ENCODE measurements at regions not wholly inside any gene's neighbourhood (a gene's known extent, or its start where the extent isn't known, plus 50 kb on each side); places are given as distances from the start of the nearest gene placed in this dataset.

- Histone ChIP-seq H3K9me3 (ENCODE audit: control insufficient read depth in 5 of 5, low read length in 5 of 5) (no peaks in the 10 kb centered on the region), H3K4me3 (ENCODE audit: low read depth in 1 of 5, low read length in 5 of 5) (no peak overlapping the region), H3K4me1 (ENCODE audit: control insufficient read depth in 5 of 5, insufficient read depth in 5 of 5, low read length in 5 of 5) (no peaks in the 10 kb centered on the region), H3K9ac (ENCODE audit: low read length in 5 of 5) (no peak overlapping the region), H3K27me3 (ENCODE audit: control insufficient read depth in 5 of 5, insufficient read depth in 4 of 5, low read length in 5 of 5) (no peaks in the 10 kb centered on the region), H3K27ac (ENCODE audit: low read depth, low read length) (no peak overlapping the region), H3K36me3 (ENCODE audit: control insufficient read depth in 5 of 5, insufficient read depth in 5 of 5, low read length in 5 of 5) (no peaks in the 10 kb centered on the region)
Observed at GRCh38 chr1:221921936-221922335, 180.0 kb upstream of the DUSP10 start.

GRCh38 chr1:221919743-221920142 lies 177.9 kb upstream of the DUSP10 start:
- no peaks in the 10 kb centered on the region for H3K36me3 ChIP-seq (ENCODE audit: control insufficient read depth in 5 of 5, insufficient read depth in 5 of 5, low read length in 5 of 5)
- no peaks in the 10 kb centered on the region for H3K9me3 ChIP-seq (ENCODE audit: control insufficient read depth in 5 of 5, low read length in 5 of 5)
- no peak overlapping the region for H3K9ac ChIP-seq (ENCODE audit: low read length in 5 of 5)
- no peak overlapping the region for H3K4me3 ChIP-seq (ENCODE audit: low read depth in 1 of 5, low read length in 5 of 5)
- H3K4me1 ChIP-seq (ENCODE audit: control insufficient read depth in 5 of 5, insufficient read depth in 5 of 5, low read length in 5 of 5) = no peaks in the 10 kb centered on the region
- no peak overlapping the region for H3K27ac ChIP-seq (ENCODE audit: low read depth, low read length)
- H3K27me3 ChIP-seq (ENCODE audit: control insufficient read depth in 5 of 5, insufficient read depth in 4 of 5, low read length in 5 of 5) = no peaks in the 10 kb centered on the region

DNA sequence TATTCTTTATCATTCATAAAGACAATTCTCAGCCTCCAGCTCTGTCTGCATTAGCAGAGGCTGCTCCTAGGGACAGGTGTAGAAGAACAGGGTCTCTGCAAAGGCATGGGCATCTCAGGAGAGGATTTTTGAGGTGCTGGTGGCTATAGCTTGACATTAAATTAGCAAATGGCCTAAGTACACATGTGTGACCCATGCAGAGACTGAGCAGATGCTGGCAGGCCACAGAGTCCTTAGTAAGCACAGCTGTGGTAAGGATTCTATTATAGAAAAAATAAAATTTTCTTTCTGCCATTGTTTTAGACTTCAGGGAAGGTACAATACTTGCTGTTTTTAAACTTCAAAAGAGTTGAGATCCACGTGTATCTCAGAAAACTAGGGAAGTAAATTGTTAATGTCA lies 177.5 kb upstream of the DUSP10 start:
- H3K4me1 ChIP-seq (ENCODE audit: control insufficient read depth in 5 of 5, insufficient read depth in 5 of 5, low read length in 5 of 5) = no peaks in the 10 kb centered on the region
- H3K9me3 ChIP-seq (ENCODE audit: control insufficient read depth in 5 of 5, low read length in 5 of 5) = no peaks in the 10 kb centered on the region
- H3K9ac ChIP-seq (ENCODE audit: low read length in 5 of 5) = no peak overlapping the region
- H3K4me3 ChIP-seq (ENCODE audit: low read depth in 1 of 5, low read length in 5 of 5) = no peak overlapping the region
- no peaks in the 10 kb centered on the region for H3K36me3 ChIP-seq (ENCODE audit: control insufficient read depth in 5 of 5, insufficient read depth in 5 of 5, low read length in 5 of 5)
- H3K27ac ChIP-seq (ENCODE audit: low read depth, low read length) = no peak overlapping the region
- no peaks in the 10 kb centered on the region for H3K27me3 ChIP-seq (ENCODE audit: control insufficient read depth in 5 of 5, insufficient read depth in 4 of 5, low read length in 5 of 5)

DNA sequence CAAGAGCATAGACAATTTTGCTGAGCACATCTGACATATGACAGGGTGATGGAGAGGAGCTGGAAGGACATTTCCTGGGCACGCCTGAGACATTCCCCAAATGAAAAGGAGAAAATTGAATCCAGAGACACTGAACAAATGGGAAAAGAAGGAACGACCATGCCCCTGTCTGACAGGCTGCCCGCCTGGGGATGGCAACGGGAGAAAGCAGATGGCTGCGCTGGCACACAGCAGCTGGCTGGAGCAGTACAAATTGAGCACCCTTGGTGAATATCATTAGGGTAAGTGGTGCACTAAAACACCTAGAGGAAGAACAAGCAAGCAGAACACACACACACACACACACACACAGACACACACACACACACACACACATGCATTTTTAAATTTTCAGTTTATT lies 174.3 kb upstream of the DUSP10 start:
- Histone ChIP-seq H3K9me3 (ENCODE audit: control insufficient read depth in 5 of 5, low read length in 5 of 5) (no peaks in the 10 kb centered on the region), H3K27ac (ENCODE audit: low read depth, low read length) (no peak overlapping the region), H3K4me3 (ENCODE audit: low read depth in 1 of 5, low read length in 5 of 5) (no peak overlapping the region), H3K27me3 (ENCODE audit: control insufficient read depth in 5 of 5, insufficient read depth in 4 of 5, low read length in 5 of 5) (no peaks in the 10 kb centered on the region), H3K9ac (ENCODE audit: low read length in 5 of 5) (no peak overlapping the region), H3K36me3 (ENCODE audit: control insufficient read depth in 5 of 5, insufficient read depth in 5 of 5, low read length in 5 of 5) (no peaks in the 10 kb centered on the region), H3K4me1 (ENCODE audit: control insufficient read depth in 5 of 5, insufficient read depth in 5 of 5, low read length in 5 of 5) (no peaks in the 10 kb centered on the region)

GRCh38 chr1:221915764-221916163 lies 173.9 kb upstream of the DUSP10 start:
- Histone ChIP-seq H3K9ac (ENCODE audit: low read length in 5 of 5) (no peak overlapping the region), H3K4me3 (ENCODE audit: low read depth in 1 of 5, low read length in 5 of 5) (no peak overlapping the region), H3K27me3 (ENCODE audit: control insufficient read depth in 5 of 5, insufficient read depth in 4 of 5, low read length in 5 of 5) (no peaks in the 10 kb centered on the region), H3K27ac (ENCODE audit: low read depth, low read length) (no peak overlapping the region), H3K9me3 (ENCODE audit: control insufficient read depth in 5 of 5, low read length in 5 of 5) (no peaks in the 10 kb centered on the region), H3K4me1 (ENCODE audit: control insufficient read depth in 5 of 5, insufficient read depth in 5 of 5, low read length in 5 of 5) (no peaks in the 10 kb centered on the region), H3K36me3 (ENCODE audit: control insufficient read depth in 5 of 5, insufficient read depth in 5 of 5, low read length in 5 of 5) (no peaks in the 10 kb centered on the region)

DNA sequence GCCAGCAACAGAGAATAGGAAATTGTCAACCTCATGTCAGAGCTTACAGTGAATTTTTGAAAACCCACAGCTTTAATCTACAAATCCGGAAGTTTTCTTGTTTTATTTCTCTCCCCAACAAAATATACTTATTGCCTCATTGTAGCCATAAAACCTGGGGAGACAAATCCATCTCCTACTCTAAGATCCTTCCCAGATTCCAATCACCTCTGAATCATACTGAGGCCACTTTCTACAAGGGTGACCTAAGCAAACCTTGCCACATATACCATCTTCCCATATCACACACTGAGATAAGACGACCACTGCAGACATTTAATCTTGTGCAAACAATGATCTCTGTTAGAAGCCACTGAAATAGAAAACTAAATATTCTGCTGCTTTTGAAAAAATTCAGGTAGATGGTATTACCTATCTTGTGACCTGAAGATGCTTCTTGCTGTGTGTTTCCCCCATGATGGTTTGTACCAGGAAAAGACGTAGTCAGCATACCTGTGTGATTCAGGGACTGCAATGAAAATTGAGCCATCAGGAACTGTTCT lies 171.5 kb upstream of the DUSP10 start:
- Histone ChIP-seq H3K27me3 (ENCODE audit: control insufficient read depth in 5 of 5, insufficient read depth in 4 of 5, low read length in 5 of 5) (no peaks in the 10 kb centered on the region), H3K4me1 (ENCODE audit: control insufficient read depth in 5 of 5, insufficient read depth in 5 of 5, low read length in 5 of 5) (no peaks in the 10 kb centered on the region), H3K9me3 (ENCODE audit: control insufficient read depth in 5 of 5, low read length in 5 of 5) (no peaks in the 10 kb centered on the region), H3K4me3 (ENCODE audit: low read depth in 1 of 5, low read length in 5 of 5) (no peak overlapping the region), H3K9ac (ENCODE audit: low read length in 5 of 5) (no peak overlapping the region), H3K27ac (ENCODE audit: low read depth, low read length) (no peak overlapping the region), H3K36me3 (ENCODE audit: control insufficient read depth in 5 of 5, insufficient read depth in 5 of 5, low read length in 5 of 5) (no peaks in the 10 kb centered on the region)

DNA sequence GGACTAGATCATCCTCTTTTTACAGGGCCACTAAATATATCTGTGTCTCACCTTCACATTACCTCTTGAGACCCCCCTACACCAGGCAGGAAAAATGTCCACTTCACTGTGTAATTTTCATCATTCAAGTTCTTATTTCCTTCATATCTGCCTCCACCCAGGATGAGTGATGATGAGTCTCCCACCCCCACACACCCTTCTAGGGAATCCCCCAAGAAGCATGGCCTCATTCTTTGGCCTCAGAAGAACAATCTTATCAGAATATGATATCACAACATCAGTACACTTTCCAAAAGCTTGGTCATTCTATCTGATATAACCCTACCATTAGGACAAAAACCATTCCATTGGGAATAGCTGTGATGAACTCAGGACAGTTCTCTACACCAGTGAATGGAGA lies 170.3 kb upstream of the DUSP10 start:
- Histone ChIP-seq H3K27ac (ENCODE audit: low read depth, low read length) (no peak overlapping the region), H3K4me1 (ENCODE audit: control insufficient read depth in 5 of 5, insufficient read depth in 5 of 5, low read length in 5 of 5) (peaks cover 0 to 6% (median 3%) of the 10 kb centered on the region in 5 donors), H3K9me3 (ENCODE audit: control insufficient read depth in 5 of 5, low read length in 5 of 5) (no peaks in the 10 kb centered on the region), H3K36me3 (ENCODE audit: control insufficient read depth in 5 of 5, insufficient read depth in 5 of 5, low read length in 5 of 5) (no peaks in the 10 kb centered on the region), H3K9ac (ENCODE audit: low read length in 5 of 5) (no peak overlapping the region), H3K27me3 (ENCODE audit: control insufficient read depth in 5 of 5, insufficient read depth in 4 of 5, low read length in 5 of 5) (no peaks in the 10 kb centered on the region), H3K4me3 (ENCODE audit: low read depth in 1 of 5, low read length in 5 of 5) (no peak overlapping the region)

DNA sequence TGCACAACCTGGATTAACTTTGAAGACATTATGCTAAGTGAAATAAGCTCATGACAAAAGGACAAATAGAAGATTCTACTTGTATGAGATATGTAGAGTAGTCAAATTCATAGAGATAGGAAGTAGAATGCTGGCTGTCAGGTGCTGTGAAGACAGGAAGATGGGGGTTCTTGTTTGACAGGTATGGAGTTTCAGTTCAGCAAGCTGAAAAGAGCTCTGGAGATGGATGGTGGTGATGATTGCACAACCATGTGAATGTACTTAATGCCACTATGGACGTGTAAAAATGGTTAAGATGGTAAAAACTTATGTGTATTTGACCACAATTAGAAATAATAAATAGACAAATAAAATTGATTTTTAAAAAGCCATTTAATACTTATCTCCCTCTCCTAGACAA lies 169.8 kb upstream of the DUSP10 start:
- no peak overlapping the region for H3K27ac ChIP-seq (ENCODE audit: low read depth, low read length)
- no peaks in the 10 kb centered on the region for H3K9me3 ChIP-seq (ENCODE audit: control insufficient read depth in 5 of 5, low read length in 5 of 5)
- no peaks in the 10 kb centered on the region for H3K27me3 ChIP-seq (ENCODE audit: control insufficient read depth in 5 of 5, insufficient read depth in 4 of 5, low read length in 5 of 5)
- H3K36me3 ChIP-seq (ENCODE audit: control insufficient read depth in 5 of 5, insufficient read depth in 5 of 5, low read length in 5 of 5) = no peaks in the 10 kb centered on the region
- no peak overlapping the region for H3K4me3 ChIP-seq (ENCODE audit: low read depth in 1 of 5, low read length in 5 of 5)
- peaks cover 0 to 11% (median 6%) of the 10 kb centered on the region in 5 donors for H3K4me1 ChIP-seq (ENCODE audit: control insufficient read depth in 5 of 5, insufficient read depth in 5 of 5, low read length in 5 of 5)
- H3K9ac ChIP-seq (ENCODE audit: low read length in 5 of 5) = no peak overlapping the region

- Histone ChIP-seq H3K27ac (ENCODE audit: low read depth, low read length) (no peak overlapping the region), H3K36me3 (ENCODE audit: control insufficient read depth in 5 of 5, insufficient read depth in 5 of 5, low read length in 5 of 5) (no peaks in the 10 kb centered on the region), H3K4me1 (ENCODE audit: control insufficient read depth in 5 of 5, insufficient read depth in 5 of 5, low read length in 5 of 5) (peaks cover 0 to 24% (median 15%) of the 10 kb centered on the region in 5 donors), H3K9me3 (ENCODE audit: control insufficient read depth in 5 of 5, low read length in 5 of 5) (no peaks in the 10 kb centered on the region), H3K4me3 (ENCODE audit: low read depth in 1 of 5, low read length in 5 of 5) (no peak overlapping the region), H3K27me3 (ENCODE audit: control insufficient read depth in 5 of 5, insufficient read depth in 4 of 5, low read length in 5 of 5) (no peaks in the 10 kb centered on the region), H3K9ac (ENCODE audit: low read length in 5 of 5) (no peak overlapping the region)
Observed at GRCh38 chr1:221910222-221910621, 168.3 kb upstream of the DUSP10 start.

- peaks cover 0 to 27% (median 15%) of the 10 kb centered on the region in 5 donors for H3K4me1 ChIP-seq (ENCODE audit: control insufficient read depth in 5 of 5, insufficient read depth in 5 of 5, low read length in 5 of 5)
- H3K9me3 ChIP-seq (ENCODE audit: control insufficient read depth in 5 of 5, low read length in 5 of 5) = no peaks in the 10 kb centered on the region
- no peak overlapping the region for H3K27ac ChIP-seq (ENCODE audit: low read depth, low read length)
- H3K27me3 ChIP-seq (ENCODE audit: control insufficient read depth in 5 of 5, insufficient read depth in 4 of 5, low read length in 5 of 5) = no peaks in the 10 kb centered on the region
- H3K36me3 ChIP-seq (ENCODE audit: control insufficient read depth in 5 of 5, insufficient read depth in 5 of 5, low read length in 5 of 5) = no peaks in the 10 kb centered on the region
- no peak overlapping the region for H3K9ac ChIP-seq (ENCODE audit: low read length in 5 of 5)
- no peak overlapping the region for H3K4me3 ChIP-seq (ENCODE audit: low read depth in 1 of 5, low read length in 5 of 5)
Observed at GRCh38 chr1:221908573-221908972, 166.7 kb upstream of the DUSP10 start.
